ENCODE measurements at regions not wholly inside any gene's neighbourhood (a gene's known extent, or its start where the extent isn't known, plus 50 kb on each side); places are given as distances from the start of the nearest gene placed in this dataset.

DNA sequence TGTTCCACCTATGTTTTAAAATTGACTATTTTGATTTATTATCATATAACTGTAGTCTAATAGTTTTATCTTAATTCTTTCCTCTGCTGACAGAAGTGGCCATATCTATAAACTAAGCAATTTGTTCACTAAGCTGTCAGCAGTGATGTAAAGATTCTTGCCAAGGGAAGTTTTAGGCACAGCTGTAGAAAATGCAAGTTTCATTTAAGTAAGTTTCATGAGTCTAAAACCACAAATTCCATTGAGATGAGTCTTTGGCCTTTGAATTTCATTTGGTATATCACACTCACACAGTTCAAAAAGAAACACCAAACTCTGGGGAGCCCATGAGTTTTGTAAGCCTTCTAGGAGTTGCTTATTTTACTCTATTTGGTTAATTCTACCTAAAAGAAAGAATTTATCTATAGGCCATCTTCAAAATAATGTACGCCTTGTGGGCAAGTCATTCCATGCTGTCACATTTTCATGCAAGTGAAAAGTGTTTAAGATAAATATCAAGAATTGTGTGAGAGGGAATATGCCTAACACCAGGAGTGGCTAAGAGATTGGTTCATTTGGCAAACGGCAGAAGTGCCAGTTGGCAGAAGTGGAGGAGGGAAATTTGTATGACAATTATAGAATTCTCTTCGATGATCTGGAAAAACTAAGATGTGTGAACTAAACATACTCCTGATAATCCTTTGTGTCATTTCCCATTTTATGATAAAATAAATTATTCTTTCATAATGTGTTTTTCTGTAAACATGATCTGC is 292.9 kb downstream of the ZIC4 start:
- TF ChIP-seq, protein P1, sequence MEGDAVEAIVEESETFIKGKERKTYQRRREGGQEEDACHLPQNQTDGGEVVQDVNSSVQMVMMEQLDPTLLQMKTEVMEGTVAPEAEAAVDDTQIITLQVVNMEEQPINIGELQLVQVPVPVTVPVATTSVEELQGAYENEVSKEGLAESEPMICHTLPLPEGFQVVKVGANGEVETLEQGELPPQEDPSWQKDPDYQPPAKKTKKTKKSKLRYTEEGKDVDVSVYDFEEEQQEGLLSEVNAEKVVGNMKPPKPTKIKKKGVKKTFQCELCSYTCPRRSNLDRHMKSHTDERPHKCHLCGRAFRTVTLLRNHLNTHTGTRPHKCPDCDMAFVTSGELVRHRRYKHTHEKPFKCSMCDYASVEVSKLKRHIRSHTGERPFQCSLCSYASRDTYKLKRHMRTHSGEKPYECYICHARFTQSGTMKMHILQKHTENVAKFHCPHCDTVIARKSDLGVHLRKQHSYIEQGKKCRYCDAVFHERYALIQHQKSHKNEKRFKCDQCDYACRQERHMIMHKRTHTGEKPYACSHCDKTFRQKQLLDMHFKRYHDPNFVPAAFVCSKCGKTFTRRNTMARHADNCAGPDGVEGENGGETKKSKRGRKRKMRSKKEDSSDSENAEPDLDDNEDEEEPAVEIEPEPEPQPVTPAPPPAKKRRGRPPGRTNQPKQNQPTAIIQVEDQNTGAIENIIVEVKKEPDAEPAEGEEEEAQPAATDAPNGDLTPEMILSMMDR (conservative IDR thresholded peaks at IDR 0.05; ENCODE audit: low read length): no peak
- no peak for TF ChIP-seq EZH2phosphoT487 (IDR thresholded peaks at IDR 0.05; ENCODE audit: borderline replicate concordance)
- no peaks in the 10 kb centered on the region for H3F3A ChIP-seq (ENCODE audit: low read depth)
- no peaks in the 10 kb centered on the region for H3K4me1 ChIP-seq (ENCODE audit: insufficient read depth, low read length, poor library complexity, severe bottlenecking)
- no peaks in the 10 kb centered on the region for H4K20me1 ChIP-seq (ENCODE audit: insufficient read depth, low read length, poor library complexity, severe bottlenecking)
- no peaks in the 10 kb centered on the region for H3K36me3 ChIP-seq (ENCODE audit: insufficient read depth, low read length)
- H3K4me2 ChIP-seq (ENCODE audit: low read depth, low read length, poor library complexity, severe bottlenecking): no peak overlapping the region
- no peaks in the 10 kb centered on the region for H3K9me3 ChIP-seq (ENCODE audit: insufficient read depth, low read depth, low read length)
- H2AFZ ChIP-seq (ENCODE audit: low read length): no peak overlapping the region
- no peaks in the 10 kb centered on the region for H3K27me3 ChIP-seq (ENCODE audit: insufficient read depth, low read length, poor library complexity, severe bottlenecking)
- H3K4me3 ChIP-seq (ENCODE audit: low read length, poor library complexity, severe bottlenecking): no peak overlapping the region
- H3K9ac ChIP-seq (ENCODE audit: low read depth, low read length, poor library complexity, severe bottlenecking): no peak overlapping the region
- H3K9me2 ChIP-seq (replicated peaks; ENCODE audit: low read depth, low read length): no peaks in the 10 kb centered on the region
- H3K79me2 ChIP-seq (ENCODE audit: insufficient read depth, low read length): no peaks in the 10 kb centered on the region

DNA sequence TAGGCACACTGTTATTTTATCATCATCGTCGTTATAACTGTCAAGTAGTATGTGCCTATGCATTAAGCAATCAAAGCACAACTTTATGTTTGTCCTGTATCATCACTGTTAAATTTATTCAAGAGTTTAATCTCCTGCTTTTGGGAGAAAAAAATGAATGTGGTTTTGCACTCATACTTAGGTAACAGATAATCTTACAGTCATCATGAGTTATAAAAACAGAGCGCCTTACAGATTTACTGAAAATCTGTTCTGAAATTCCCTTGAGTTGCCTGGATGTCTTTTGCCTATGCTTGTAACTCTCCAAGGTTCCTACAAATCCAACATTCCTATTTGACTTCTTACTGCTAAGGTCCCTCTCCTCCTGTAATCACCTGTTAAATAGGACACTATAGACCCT is 307.3 kb downstream of the ZIC4 start:
- no peaks in the 10 kb centered on the region for H3K36me3 ChIP-seq (ENCODE audit: insufficient read depth, low read length)
- no peaks in the 10 kb centered on the region for H3F3A ChIP-seq (ENCODE audit: low read depth)
- H2AFZ ChIP-seq (ENCODE audit: low read length): no peak overlapping the region
- no peaks in the 10 kb centered on the region for H3K9me3 ChIP-seq (ENCODE audit: insufficient read depth, low read depth, low read length)
- no peaks in the 10 kb centered on the region for H3K9me2 ChIP-seq (replicated peaks; ENCODE audit: low read depth, low read length)
- no peak overlapping the region for H3K4me2 ChIP-seq (ENCODE audit: low read depth, low read length, poor library complexity, severe bottlenecking)
- H3K9ac ChIP-seq (ENCODE audit: low read depth, low read length, poor library complexity, severe bottlenecking): no peak overlapping the region
- no peaks in the 10 kb centered on the region for H3K4me1 ChIP-seq (ENCODE audit: insufficient read depth, low read length, poor library complexity, severe bottlenecking)
- H3K27me3 ChIP-seq (ENCODE audit: insufficient read depth, low read length, poor library complexity, severe bottlenecking): no peaks in the 10 kb centered on the region
- TF ChIP-seq, protein P1 (conservative IDR thresholded peaks at IDR 0.05; ENCODE audit: low read length): no peak
- TF ChIP-seq EZH2phosphoT487 (IDR thresholded peaks at IDR 0.05; ENCODE audit: borderline replicate concordance): no peak
- H3K79me2 ChIP-seq (ENCODE audit: insufficient read depth, low read length): no peaks in the 10 kb centered on the region
- H4K20me1 ChIP-seq (ENCODE audit: insufficient read depth, low read length, poor library complexity, severe bottlenecking): no peaks in the 10 kb centered on the region
- H3K4me3 ChIP-seq (ENCODE audit: low read length, poor library complexity, severe bottlenecking): no peak overlapping the region

DNA sequence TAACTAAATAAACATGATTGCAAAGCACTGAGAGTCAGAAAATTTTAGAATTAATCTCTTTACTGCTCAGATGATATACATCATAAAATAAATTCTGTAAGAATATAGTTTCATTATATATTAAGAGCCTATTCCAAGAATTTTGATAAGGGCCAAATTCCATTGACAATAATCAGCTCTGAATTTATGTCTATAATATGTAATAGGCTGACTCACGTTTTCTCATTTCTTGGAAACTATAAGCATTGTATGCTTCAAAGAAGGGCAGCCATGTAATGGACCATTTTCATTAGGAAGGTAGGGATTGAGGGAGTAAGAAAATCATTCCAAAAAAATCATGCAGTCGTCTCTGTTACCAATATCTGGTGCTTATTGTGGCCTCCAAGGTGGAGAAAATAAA is 315.9 kb downstream of the ZIC4 start:
- Histone ChIP-seq H3K36me3 (ENCODE audit: insufficient read depth, low read length) (no peaks in the 10 kb centered on the region), H3K4me1 (ENCODE audit: insufficient read depth, low read length, poor library complexity, severe bottlenecking) (no peaks in the 10 kb centered on the region), H4K20me1 (ENCODE audit: insufficient read depth, low read length, poor library complexity, severe bottlenecking) (no peaks in the 10 kb centered on the region), H3K4me2 (ENCODE audit: low read depth, low read length, poor library complexity, severe bottlenecking) (no peak overlapping the region), H3K9me3 (ENCODE audit: insufficient read depth, low read depth, low read length) (no peaks in the 10 kb centered on the region), H2AFZ (ENCODE audit: low read length) (no peak overlapping the region), H3F3A (ENCODE audit: low read depth) (no peaks in the 10 kb centered on the region), H3K27me3 (ENCODE audit: insufficient read depth, low read length, poor library complexity, severe bottlenecking) (no peaks in the 10 kb centered on the region), H3K9me2 (replicated peaks; ENCODE audit: low read depth, low read length) (no peaks in the 10 kb centered on the region), H3K79me2 (ENCODE audit: insufficient read depth, low read length) (no peaks in the 10 kb centered on the region), H3K9ac (ENCODE audit: low read depth, low read length, poor library complexity, severe bottlenecking) (no peak overlapping the region), H3K4me3 (ENCODE audit: low read length, poor library complexity, severe bottlenecking) (no peak overlapping the region)
- TF ChIP-seq, protein P1 (conservative IDR thresholded peaks at IDR 0.05; ENCODE audit: low read length): no peak
